Astrocyte (in vitro differentiated cells and primary cell): ENCODE measurements at regions not wholly inside any gene's neighbourhood (a gene's known extent, or its start where the extent isn't known, plus 50 kb on each side); places are given as distances from the start of the nearest gene placed in this dataset.
"Not testable (repeated sequence)": the region's sequence is repeated elsewhere in the genome, so short reads cannot be mapped to it uniquely, and the experiment has no call there.

Experiments
- EZH2 ChIP-seq: IDR thresholded peaks from 2 replicates; pipeline ENCODE4 v1.6.1; 2012; ENCODE audit warnings: mild to moderate bottlenecking, low read length, inconsistent platforms; ENCODE audit not compliant: insufficient read depth
- TF ChIP-seq, protein P1 (sequence below): IDR thresholded peaks from 2 replicates; pipeline ENCODE4 v1.5.1; 2011; ENCODE audit warnings: low read depth, mild to moderate bottlenecking, inconsistent platforms, low read length, moderate library complexity; ENCODE audit not compliant: insufficient read depth

DNA sequence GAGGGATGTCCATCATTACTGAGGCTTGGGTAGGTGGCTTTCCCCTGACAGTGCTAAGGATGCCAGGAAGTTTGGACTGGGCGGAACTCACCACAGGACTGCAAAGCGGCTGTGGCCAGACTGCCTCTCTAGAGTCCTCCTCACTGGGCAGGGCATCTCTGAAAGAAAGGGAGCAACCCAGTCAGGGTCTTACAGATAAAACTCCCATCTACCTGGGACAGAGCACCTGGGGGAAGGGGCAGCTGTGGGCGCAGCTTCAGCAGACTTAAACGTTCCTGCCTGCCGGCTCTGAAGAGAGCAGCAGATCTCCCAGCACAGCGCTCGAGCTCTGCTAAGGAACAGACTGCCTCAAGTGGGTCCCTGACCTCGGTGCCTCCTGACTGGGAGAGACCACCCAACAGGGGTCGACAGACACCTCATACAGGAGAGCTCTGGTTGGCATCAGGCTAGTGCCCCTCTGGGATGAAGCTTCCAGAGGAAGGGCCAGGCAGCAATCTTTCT, 74.4 kb upstream of the DMRT1 start:
- not testable (repeated sequence) for TF ChIP-seq EZH2
- TF ChIP-seq, protein P1, sequence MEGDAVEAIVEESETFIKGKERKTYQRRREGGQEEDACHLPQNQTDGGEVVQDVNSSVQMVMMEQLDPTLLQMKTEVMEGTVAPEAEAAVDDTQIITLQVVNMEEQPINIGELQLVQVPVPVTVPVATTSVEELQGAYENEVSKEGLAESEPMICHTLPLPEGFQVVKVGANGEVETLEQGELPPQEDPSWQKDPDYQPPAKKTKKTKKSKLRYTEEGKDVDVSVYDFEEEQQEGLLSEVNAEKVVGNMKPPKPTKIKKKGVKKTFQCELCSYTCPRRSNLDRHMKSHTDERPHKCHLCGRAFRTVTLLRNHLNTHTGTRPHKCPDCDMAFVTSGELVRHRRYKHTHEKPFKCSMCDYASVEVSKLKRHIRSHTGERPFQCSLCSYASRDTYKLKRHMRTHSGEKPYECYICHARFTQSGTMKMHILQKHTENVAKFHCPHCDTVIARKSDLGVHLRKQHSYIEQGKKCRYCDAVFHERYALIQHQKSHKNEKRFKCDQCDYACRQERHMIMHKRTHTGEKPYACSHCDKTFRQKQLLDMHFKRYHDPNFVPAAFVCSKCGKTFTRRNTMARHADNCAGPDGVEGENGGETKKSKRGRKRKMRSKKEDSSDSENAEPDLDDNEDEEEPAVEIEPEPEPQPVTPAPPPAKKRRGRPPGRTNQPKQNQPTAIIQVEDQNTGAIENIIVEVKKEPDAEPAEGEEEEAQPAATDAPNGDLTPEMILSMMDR: not testable (repeated sequence)
